ENCODE measurements at regions not wholly inside any gene's neighbourhood (a gene's known extent, or its start where the extent isn't known, plus 50 kb on each side); places are given as distances from the start of the nearest gene placed in this dataset.
"Not testable (repeated sequence)": the region's sequence is repeated elsewhere in the genome, so short reads cannot be mapped to it uniquely, and the experiment has no call there.

DNA sequence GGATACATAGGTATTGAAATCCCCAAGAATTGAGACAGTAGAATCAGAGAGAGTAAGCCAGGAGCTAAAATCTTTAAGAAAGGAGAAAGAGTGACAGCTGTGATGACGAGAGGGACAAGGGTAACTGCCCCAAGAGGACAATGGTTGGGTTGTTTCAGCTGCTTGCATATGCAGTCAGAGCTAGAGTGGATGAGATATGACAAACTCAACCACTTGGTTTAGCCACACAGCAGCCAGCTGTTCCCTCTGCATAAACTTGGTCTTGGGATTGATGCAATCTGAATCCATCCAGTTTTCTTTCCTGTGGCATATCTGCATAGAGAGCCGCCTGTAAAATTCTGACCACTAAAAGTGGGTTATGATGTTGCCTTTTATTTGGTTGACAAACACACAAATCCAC, 100.7 kb downstream of the ZNF622 start:
- no peak overlapping the region for H3K27ac ChIP-seq (ENCODE audit: extremely low read length, insufficient read depth, low read length)
- no peaks in the 10 kb centered on the region for H3K79me2 ChIP-seq (ENCODE audit: insufficient read depth, low read length)
- no peak overlapping the region for H2AFZ ChIP-seq (ENCODE audit: low read length)
- H3K4me2 ChIP-seq (ENCODE audit: low read depth, low read length), result no peak overlapping the region
- in situ Hi-C loops (cut with HindIII; ENCODE audit: extremely low pct_ligation_motif_present, low pct_unique_long_range_greater_than_20kb) (no loop called here), intact Hi-C loops (cut with micrococcal nuclease; ENCODE audit: unreplicated experiment) (no loop called here)
- no peaks in the 10 kb centered on the region for H3K36me3 ChIP-seq (replicated peaks in 1 of 2; ENCODE audit: control insufficient read depth in 1 of 2, insufficient read depth in 2 of 2, low read length in 2 of 2)
- FAIRE-seq, result no peak
- ChIA-PET CTCF (ENCODE audit: low intra/inter-chr PET ratio, low total read pairs) (no interaction called here), POLR2A (no interaction called here)
- H3K4me3 ChIP-seq (replicated peaks in 1 of 3; ENCODE audit: insufficient read depth in 1 of 3, low read depth in 2 of 3, low read length in 3 of 3), result no peak overlapping the region
- no peak for ATAC-seq
- 0% methylated on average over 2 of the region's 2 CpGs for WGBS (ENCODE audit: low lambda C conversion rate)
- no peaks in the 10 kb centered on the region for H3K4me1 ChIP-seq (ENCODE audit: insufficient read depth, low read length)
- H3K9me3 ChIP-seq (ENCODE audit: low read length), result no peaks in the 10 kb centered on the region
- DNase-seq (ENCODE audit: low spot score), result no peak
- no peaks in the 10 kb centered on the region for H3K27me3 ChIP-seq (ENCODE audit: control insufficient read depth in 1 of 2, insufficient read depth in 2 of 2, low read length in 2 of 2)
- no peak overlapping the region for H3K9ac ChIP-seq (ENCODE audit: insufficient read depth, low read depth, low read length)
- H4K20me1 ChIP-seq (ENCODE audit: insufficient read depth, low read length), result no peaks in the 10 kb centered on the region
- no TSS peak for BruUV-seq (replicated peaks)
- TF ChIP-seq, protein P1, sequence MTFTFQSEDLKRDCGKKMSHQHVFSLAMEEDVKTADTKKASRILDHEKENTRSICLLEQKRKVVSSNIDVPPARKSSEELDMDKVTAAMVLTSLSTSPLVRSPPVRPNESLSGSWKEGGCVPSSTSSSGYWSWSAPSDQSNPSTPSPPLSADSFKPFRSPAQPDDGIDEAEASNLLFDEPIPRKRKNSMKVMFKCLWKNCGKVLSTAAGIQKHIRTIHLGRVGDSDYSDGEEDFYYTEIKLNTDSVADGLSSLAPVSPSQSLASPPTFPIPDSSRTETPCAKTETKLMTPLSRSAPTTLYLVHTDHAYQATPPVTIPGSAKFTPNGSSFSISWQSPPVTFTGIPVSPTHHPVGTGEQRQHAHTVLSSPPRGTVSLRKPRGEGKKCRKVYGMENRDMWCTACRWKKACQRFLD (CRISPR knock-in tag; IDR thresholded peaks at IDR 0.05; ENCODE audit: borderline replicate concordance), result no peak
- TF ChIP-seq MED1 (CRISPR knock-in tag; IDR thresholded peaks at IDR 0.05), result no peak
- no peak for TF ChIP-seq ZC3H13 (CRISPR knock-in tag; IDR thresholded peaks at IDR 0.05)

DNA sequence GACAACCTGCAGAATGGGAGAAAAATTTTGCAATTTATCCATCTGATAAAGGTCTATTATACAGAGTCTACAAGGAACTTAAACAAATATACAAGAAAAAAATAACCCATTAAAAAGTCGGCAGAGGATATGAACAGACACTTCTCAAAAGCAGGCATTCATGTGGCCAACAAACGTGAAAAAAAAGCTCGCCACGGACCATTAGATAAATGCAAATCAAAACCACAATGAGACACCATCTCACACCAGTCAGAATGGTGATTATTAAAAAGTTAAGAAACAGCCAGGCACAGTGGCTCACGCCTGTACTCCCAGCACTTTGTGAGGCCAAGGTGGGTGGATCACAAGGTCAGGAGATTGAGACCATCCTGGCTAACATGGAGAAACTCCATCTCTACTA, 112.2 kb downstream of the ZNF622 start:
- H3K4me1 ChIP-seq (ENCODE audit: insufficient read depth, low read length); H4K20me1 ChIP-seq (ENCODE audit: insufficient read depth, low read length); BruUV-seq (replicated peaks); H3K9ac ChIP-seq (ENCODE audit: insufficient read depth, low read depth, low read length); in situ Hi-C loops (cut with HindIII; ENCODE audit: extremely low pct_ligation_motif_present, low pct_unique_long_range_greater_than_20kb); H3K27me3 ChIP-seq (ENCODE audit: control insufficient read depth in 1 of 2, insufficient read depth in 2 of 2, low read length in 2 of 2); H3K79me2 ChIP-seq (ENCODE audit: insufficient read depth, low read length); H3K36me3 ChIP-seq (replicated peaks in 1 of 2; ENCODE audit: control insufficient read depth in 1 of 2, insufficient read depth in 2 of 2, low read length in 2 of 2); DNase-seq (ENCODE audit: low spot score); H3K9me3 ChIP-seq (ENCODE audit: low read length); FAIRE-seq; ATAC-seq; H2AFZ ChIP-seq (ENCODE audit: low read length); H3K27ac ChIP-seq (ENCODE audit: extremely low read length, insufficient read depth, low read length); H3K4me2 ChIP-seq (ENCODE audit: low read depth, low read length); intact Hi-C loops (cut with micrococcal nuclease; ENCODE audit: unreplicated experiment); H3K4me3 ChIP-seq (replicated peaks in 1 of 3; ENCODE audit: insufficient read depth in 1 of 3, low read depth in 2 of 3, low read length in 3 of 3); CTCF ChIA-PET (ENCODE audit: low intra/inter-chr PET ratio, low total read pairs); POLR2A ChIA-PET: not testable (repeated sequence)
- 2% methylated on average over 5 of the region's 5 CpGs for WGBS (ENCODE audit: low lambda C conversion rate)
